B cell (primary cell): ENCODE measurements at regions not wholly inside any gene's neighbourhood (a gene's known extent, or its start where the extent isn't known, plus 50 kb on each side); places are given as distances from the start of the nearest gene placed in this dataset.

Experiments used
- CTCF ChIP-seq: fragments of 200-600 bp; IDR thresholded peaks from one replicate; pipeline ENCODE4 v1.8.0; 2022; ENCODE audit warnings: antibody characterized with exemption, mild to moderate bottlenecking
- EZH2 ChIP-seq: IDR thresholded peaks from 2 replicates; pipeline ENCODE4 v1.6.1; 2012; ENCODE audit warnings: borderline replicate concordance, low read depth, mild to moderate bottlenecking, moderate library complexity, low read length; ENCODE audit not compliant: insufficient read depth, poor library complexity, severe bottlenecking

- TF ChIP-seq CTCF (no peak), EZH2 (no peak)
These were observed 90.9 kb downstream of the KIF4B start for GRCh38 chr5:155104441-155104840.
